GM18517 (cell line): ENCODE measurements at regions not wholly inside any gene's neighbourhood (a gene's known extent, or its start where the extent isn't known, plus 50 kb on each side); places are given as distances from the start of the nearest gene placed in this dataset.

Experiments used
- ATAC-seq: cut with Tn5 transposase; IDR thresholded peaks from one replicate; pipeline ENCODE4 v1.9.1; 2021; ENCODE audit warnings: mild to moderate bottlenecking, moderate library complexity; ENCODE audit not compliant: unreplicated experiment

DNA sequence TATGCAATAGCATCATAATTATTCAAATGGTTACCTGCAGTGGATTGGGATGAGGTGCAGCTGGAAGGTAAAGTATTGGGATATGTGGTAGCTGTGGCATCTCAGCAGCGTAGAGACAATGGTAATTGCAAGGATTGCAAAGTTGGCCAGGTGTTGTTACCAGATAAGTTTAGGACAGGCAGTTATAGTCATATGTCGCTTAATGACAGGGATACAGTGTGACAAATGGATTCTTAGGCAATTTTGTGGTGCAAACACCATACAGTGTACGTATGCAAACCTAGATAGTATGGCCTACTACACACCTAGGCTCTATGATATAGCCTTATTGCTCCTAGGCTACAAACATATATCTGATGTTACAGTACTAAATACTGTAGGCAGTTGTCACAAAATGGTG is 163.5 kb upstream of the LYZL2 start:
- ATAC-seq = no peak

DNA sequence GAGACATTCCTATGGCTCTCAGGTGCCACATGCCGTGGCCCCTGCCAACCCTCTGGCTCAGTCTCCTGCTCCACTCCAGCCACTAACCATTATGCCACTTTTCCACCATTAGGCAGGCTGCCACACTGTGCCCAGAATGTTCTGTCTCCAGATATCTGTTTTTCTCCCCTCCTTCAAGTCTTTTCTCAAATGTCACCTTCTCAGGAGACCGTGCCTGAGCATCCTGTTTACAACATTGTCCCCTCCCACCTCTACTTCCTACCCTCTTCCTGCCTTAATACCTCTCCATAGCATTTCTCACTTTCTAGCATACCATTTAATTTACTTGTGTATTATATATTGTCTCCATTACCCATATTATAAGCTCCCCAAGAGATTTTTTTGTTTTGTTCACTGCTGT is 162.5 kb upstream of the LYZL2 start:
- ATAC-seq = no peak

GRCh38 chr10:30791197-30791611 is 161.7 kb upstream of the LYZL2 start:
- ATAC-seq = no peak

DNA sequence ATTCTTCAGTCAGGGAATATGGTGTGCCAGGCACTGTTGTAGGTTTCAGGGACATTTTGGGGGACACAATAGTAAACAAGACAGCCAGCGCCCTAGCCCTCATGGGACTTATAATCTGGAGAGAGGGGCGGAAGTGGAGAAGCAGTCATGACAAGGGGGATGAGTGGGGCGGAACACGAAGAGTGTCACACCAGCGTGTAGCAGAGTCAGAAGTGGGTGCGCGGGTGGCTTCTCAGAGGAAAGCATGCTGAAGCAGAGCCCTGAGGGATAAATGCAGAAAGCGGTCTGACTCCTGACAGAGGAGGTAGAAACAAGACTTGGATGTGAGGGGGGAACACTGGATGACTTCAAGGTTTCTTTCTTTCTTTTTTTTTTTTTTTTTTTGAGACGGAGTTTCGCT is 160.3 kb upstream of the LYZL2 start:
- ATAC-seq = no peak

DNA sequence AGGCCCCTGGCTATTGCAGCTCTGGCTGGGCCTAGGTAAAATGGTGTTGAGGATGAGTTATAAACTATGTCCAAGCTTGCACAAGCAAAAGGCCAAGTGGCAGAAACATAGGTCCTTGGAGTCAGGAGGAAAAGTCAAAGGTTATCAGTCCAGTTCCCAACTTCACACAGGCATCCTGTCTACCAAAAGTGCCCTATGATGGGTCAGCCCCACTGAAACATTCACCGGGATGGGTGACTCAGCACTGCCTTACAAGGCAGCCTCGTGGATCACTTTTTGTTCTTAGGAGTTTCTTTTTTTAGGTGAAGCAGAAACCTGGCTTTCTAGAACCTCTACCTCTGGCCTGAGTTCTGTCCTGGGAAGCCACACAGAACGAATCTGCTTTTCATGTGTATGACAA is 158.8 kb upstream of the LYZL2 start:
- ATAC-seq = no peak

- ATAC-seq = no peak
Measured at GRCh38 chr10:30786906-30787305, 157.4 kb upstream of the LYZL2 start.

- ATAC-seq = no peak
Measured at GRCh38 chr10:30786131-30786530, 156.6 kb upstream of the LYZL2 start.

DNA sequence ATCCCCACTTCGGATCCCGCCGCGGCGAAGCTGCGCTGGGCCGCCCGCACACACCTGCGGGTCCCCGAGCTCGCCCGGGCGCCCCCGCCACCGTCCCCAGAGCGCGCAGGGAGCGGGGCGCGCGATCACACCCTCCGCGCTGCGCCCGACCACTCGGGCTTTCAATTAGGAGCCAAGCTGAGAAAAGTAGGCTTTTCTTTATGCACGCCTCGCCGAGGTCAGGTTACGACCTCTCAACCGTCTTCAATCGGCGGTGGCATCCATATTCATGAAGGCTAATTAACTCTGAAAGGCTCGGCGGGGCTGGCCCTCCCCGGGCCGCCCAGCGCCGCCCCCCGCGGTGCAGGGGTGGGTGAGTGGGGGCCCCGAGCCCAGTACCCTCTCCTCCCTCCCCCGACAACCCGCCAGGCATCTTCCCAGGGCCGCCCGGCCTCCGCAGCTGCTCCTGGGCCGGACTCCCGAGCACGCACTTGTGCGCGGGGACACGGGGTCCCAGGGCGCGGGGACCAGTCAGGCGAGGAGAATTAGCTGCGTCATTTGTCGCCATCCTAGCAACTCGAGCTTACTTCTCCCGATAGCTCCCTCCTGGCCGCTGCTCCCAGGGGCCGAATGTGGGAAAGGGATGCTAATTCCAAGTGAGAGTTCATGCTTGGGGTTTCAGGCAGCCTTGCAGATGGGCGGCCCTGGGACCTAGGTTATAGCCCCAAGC is 155.5 kb upstream of the LYZL2 start:
- ATAC-seq = no peak

DNA sequence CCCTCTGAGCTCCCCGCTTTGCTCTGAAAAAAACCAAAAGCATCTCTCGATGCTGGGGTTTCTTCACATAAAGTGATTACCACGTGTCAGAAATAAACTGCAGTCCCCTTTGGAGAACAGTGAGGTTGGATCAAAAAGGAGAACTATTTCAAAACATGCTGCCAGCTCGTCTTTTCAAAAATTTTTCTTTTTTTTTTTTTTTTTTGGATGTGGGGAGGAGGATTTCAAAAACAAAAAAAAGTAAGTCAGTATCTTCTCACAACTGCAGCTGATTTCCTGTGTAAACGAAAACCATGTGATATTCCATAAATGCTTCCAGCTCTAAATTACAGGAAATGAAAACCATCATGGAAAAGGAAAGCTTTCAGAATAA is 155.0 kb upstream of the LYZL2 start:
- ATAC-seq = no peak

DNA sequence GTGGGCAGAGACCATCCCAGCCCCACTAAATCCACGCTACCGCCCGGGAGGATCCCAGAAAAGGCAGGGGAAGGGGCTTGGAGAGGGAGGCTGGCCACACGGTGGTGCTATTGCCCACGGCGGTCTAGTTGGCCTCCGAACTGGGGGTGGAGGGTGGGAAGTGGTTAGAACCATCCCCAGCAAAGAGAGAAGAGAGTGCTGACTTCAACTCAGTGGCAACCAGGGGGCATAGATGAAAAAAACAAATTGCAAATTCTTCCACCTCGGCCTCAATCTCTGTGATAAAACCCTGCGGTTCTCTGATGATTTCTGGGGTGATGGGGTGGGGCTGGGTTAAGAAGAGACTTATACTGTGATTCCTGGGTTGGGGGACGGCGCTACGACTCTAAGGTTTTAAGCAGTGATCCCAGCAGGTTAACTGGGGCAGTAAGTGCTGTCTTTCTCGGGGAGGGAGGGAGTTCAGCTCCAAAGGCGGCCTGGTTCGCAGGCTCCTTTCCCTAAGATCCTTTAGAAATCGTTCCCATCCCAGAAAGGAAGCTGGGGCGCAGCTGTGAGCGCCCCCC is 154.5 kb upstream of the LYZL2 start:
- ATAC-seq = no peak

GRCh38 chr10:30782537-30783461 is 153.2 kb upstream of the LYZL2 start:
- peak; percentile 58 for ATAC-seq

- ATAC-seq = no peak
Measured at GRCh38 chr10:30782157-30782536, 152.6 kb upstream of the LYZL2 start.

DNA sequence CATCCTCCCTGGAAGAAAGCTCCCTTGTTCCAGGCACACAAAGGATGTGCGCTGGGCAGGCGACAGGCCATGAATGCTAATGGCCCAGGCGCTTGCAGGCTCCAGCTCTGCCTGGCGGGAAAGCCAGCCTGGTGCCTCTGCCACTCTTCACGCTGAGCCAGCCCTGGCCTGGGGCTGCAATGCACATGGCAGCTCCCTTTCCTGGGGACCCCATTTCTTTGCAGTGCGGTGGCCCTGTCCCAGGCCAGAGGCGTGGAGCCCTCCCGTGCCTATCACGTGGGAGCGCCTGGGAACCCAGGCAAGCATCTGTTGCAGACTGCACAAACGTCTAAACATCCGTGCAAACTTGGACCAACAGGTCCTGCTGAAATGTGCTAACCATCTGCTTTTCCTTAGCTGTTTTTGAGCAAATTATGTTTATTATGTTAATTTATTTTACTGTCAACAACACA is 152.1 kb upstream of the LYZL2 start:
- ATAC-seq = no peak

GRCh38 chr10:30778769-30779168 is 149.2 kb upstream of the LYZL2 start:
- no peak for ATAC-seq

DNA sequence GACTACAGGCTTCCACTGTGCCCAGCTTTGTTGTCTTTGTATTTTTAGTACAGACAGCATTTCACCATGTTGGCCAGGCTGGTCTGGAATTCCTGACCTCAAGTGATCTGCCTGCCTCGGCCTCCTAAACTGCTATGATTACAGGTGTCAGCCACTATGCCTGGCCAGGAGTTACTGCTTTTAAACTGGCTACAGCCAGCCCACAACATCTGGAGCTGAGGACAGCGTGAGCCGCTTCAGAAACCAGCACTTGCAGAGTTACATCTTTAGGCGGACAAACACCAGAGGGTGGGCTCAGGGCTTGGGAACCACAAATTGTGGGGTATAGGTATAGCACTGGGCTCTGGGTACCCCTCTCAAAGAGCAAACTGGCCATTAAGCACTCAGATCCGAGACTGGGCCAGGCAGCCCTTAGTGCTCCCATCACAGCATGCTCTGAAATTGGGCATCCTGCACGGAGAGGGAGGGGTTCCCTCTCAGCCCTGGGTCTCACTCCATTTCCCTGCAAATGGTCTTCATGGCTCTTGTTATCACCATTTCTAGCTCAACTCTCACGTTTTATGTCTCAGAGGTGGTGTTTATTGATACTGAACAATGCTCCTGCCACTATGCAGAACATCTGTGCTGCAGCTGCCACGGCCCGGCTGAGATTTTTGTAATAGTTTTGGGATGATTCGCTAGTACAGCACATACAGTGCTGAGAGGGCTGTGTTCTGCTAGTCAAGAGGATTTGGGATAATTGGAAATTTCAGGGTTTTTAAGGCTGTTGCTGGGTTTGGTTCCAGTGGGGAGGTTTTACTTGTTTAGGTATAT is 146.4 kb upstream of the LYZL2 start:
- ATAC-seq = no peak

GRCh38 chr10:30774261-30774660 is 144.7 kb upstream of the LYZL2 start:
- ATAC-seq = no peak

- ATAC-seq = no peak
Measured at GRCh38 chr10:30773501-30773900, 143.9 kb upstream of the LYZL2 start.

DNA sequence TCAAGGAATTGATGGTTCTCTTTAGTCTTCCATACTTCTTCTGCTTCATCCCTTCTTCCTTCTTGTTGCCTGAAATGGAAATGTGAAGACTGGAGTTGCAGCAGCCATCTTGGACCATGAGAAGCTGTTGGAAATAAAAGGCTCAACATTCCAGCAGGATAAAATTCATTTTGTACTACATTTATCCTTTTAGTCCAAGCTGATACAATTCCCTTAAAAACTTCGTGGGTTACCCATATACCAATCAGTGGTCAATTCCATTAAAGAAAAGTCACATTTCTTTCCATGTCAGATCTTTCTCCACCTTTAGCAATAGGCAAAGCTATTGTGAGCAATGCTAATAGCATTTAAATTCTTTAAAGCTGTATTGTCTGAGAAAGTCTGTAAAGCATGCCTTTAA is 141.3 kb upstream of the LYZL2 start:
- ATAC-seq = no peak

- ATAC-seq = no peak
Measured at GRCh38 chr10:30770229-30770628, 140.7 kb upstream of the LYZL2 start.

DNA sequence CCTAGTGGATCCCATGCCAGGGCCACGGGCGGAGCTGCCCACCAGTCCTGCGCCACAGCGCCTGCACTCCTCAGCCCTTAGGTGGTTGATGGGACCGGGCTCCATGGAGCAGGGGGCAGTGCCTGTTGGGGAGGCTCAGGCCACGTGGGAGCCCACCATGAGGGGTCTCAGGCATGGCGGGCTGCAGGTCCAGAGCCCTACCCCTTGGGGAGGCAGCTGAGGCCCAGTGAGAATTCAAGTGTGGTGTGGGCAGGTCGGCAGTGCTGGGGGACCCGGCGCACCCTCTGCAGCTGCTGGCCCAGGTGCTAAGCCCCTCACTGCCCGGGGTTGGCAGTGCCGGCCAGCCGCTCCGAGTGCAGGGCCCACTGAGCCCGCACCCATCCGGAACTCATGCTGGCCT is 139.8 kb upstream of the LYZL2 start:
- no peak for ATAC-seq

- ATAC-seq = no peak
Measured at GRCh38 chr10:30765616-30766015, 136.1 kb upstream of the LYZL2 start.
